Sigmoid colon (tissue), 4 donors: ENCODE measurements at regions not wholly inside any gene's neighbourhood (a gene's known extent, or its start where the extent isn't known, plus 50 kb on each side); places are given as distances from the start of the nearest gene placed in this dataset.
"Not testable (repeated sequence)": the region's sequence is repeated elsewhere in the genome, so short reads cannot be mapped to it uniquely, and the experiment has no call there.

ENCODE experiments used
- EP300 ChIP-seq, 4 donors: sonication (generic); formaldehyde crosslinking; IDR thresholded peaks; one replicate each; pipeline ENCODE4 v1.6.1; 2017; ENCODE audit warnings: antibody characterized with exemption in 4 of 4
- POLR2A ChIP-seq, 2 donors: fragments of 450-650 bp; IDR thresholded peaks; one replicate each; pipeline ENCODE4 v1.6.1; 2016; ENCODE audit warnings: antibody characterized with exemption in 2 of 2, mild to moderate bottlenecking in 2 of 2, moderate library complexity in 2 of 2
- POLR2AphosphoS5 ChIP-seq, 4 donors: sonication (generic); formaldehyde crosslinking; IDR thresholded peaks; one replicate each; pipeline ENCODE4 v1.6.1; 2017; ENCODE audit warnings: antibody characterized with exemption in 4 of 4
- TF ChIP-seq, protein P1 (sequence below), 4 experiments: fragments of 450-650 bp in 3 of 4; fragments of 200-600 bp in 1 of 4; IDR thresholded peaks; one replicate each; pipeline ENCODE4 v1.5.1; 2016 to 2019; ENCODE audit warnings: antibody characterized with exemption in 4 of 4, mild to moderate bottlenecking in 3 of 4, moderate library complexity in 2 of 4

DNA sequence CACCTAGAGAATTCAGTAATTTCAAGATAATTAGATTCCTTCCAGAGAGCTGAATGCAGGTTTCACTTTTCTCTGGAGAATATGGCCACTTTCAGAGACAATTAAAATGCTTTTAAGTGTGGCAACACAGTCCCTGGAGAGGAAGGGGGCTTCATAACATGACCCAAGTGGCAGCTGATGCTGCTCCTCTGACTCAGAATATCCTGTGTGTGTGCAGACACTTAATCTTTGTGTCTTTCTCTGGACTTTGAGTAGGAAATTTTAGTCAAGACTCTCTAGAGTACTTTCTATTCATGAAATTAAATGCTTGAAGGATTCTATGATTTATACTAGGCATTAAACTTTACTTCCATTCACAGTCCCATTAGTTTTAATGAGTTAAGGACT, 64.1 kb upstream of the CDC42EP3 start:
- TF ChIP-seq POLR2AphosphoS5, EP300, POLR2A (IDR thresholded peaks at IDR 0.05): not testable (repeated sequence)
- TF ChIP-seq, protein P1, sequence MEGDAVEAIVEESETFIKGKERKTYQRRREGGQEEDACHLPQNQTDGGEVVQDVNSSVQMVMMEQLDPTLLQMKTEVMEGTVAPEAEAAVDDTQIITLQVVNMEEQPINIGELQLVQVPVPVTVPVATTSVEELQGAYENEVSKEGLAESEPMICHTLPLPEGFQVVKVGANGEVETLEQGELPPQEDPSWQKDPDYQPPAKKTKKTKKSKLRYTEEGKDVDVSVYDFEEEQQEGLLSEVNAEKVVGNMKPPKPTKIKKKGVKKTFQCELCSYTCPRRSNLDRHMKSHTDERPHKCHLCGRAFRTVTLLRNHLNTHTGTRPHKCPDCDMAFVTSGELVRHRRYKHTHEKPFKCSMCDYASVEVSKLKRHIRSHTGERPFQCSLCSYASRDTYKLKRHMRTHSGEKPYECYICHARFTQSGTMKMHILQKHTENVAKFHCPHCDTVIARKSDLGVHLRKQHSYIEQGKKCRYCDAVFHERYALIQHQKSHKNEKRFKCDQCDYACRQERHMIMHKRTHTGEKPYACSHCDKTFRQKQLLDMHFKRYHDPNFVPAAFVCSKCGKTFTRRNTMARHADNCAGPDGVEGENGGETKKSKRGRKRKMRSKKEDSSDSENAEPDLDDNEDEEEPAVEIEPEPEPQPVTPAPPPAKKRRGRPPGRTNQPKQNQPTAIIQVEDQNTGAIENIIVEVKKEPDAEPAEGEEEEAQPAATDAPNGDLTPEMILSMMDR (IDR thresholded peaks at IDR 0.05), result not testable (repeated sequence)
